ENCODE measurements at regions not wholly inside any gene's neighbourhood (a gene's known extent, or its start where the extent isn't known, plus 50 kb on each side); places are given as distances from the start of the nearest gene placed in this dataset.

- no peak for DNase-seq (ENCODE audit: low read depth in 3 of 3, low spot score in 2 of 3)
Observed at GRCh38 chr1:61627365-61627764, 97.6 kb downstream of the TM2D1 start.

- no peak for DNase-seq (ENCODE audit: low read depth in 3 of 3, low spot score in 2 of 3)
Observed at GRCh38 chr1:61626816-61627215, 98.1 kb downstream of the TM2D1 start.

GRCh38 chr1:61623852-61624251 is 101.1 kb downstream of the TM2D1 start:
- no peak for DNase-seq (ENCODE audit: low read depth in 3 of 3, low spot score in 2 of 3)

- DNase-seq (ENCODE audit: low read depth in 3 of 3, low spot score in 2 of 3): no peak
Observed at GRCh38 chr1:61620536-61620935, 104.4 kb downstream of the TM2D1 start.

GRCh38 chr1:61618755-61619154 is 106.2 kb downstream of the TM2D1 start:
- DNase-seq (ENCODE audit: low read depth in 3 of 3, low spot score in 2 of 3): no peak

- no peak for DNase-seq (ENCODE audit: low read depth in 3 of 3, low spot score in 2 of 3)
Observed at GRCh38 chr1:61618193-61618592, 106.7 kb downstream of the TM2D1 start.

- DNase-seq (ENCODE audit: low read depth in 3 of 3, low spot score in 2 of 3): no peak
Observed at GRCh38 chr1:61616830-61617229, 108.1 kb downstream of the TM2D1 start.

- no peak for DNase-seq (ENCODE audit: low read depth in 3 of 3, low spot score in 2 of 3)
Observed at GRCh38 chr1:61612602-61613001, 112.3 kb downstream of the TM2D1 start.

- no peak for DNase-seq (ENCODE audit: low read depth in 3 of 3, low spot score in 2 of 3)
Observed at GRCh38 chr1:61609040-61609439, 115.9 kb downstream of the TM2D1 start.

GRCh38 chr1:61607448-61607847 is 117.5 kb downstream of the TM2D1 start:
- no peak for DNase-seq (ENCODE audit: low read depth in 3 of 3, low spot score in 2 of 3)

GRCh38 chr1:61606448-61607312 is 118.3 kb downstream of the TM2D1 start:
- DNase-seq (ENCODE audit: low read depth in 3 of 3, low spot score in 2 of 3): no peak

- DNase-seq (ENCODE audit: low read depth in 3 of 3, low spot score in 2 of 3): no peak
Observed at GRCh38 chr1:61605607-61606321, 119.2 kb downstream of the TM2D1 start.

- no peak for DNase-seq (ENCODE audit: low read depth in 3 of 3, low spot score in 2 of 3)
Observed at GRCh38 chr1:61604684-61605083, 120.3 kb downstream of the TM2D1 start.

- DNase-seq (ENCODE audit: low read depth in 3 of 3, low spot score in 2 of 3): no peak
Observed at GRCh38 chr1:61604261-61604660, 120.7 kb downstream of the TM2D1 start.

- DNase-seq (ENCODE audit: low read depth in 3 of 3, low spot score in 2 of 3): no peak
Observed at GRCh38 chr1:61602663-61603062, 122.3 kb downstream of the TM2D1 start.

- DNase-seq (ENCODE audit: low read depth in 3 of 3, low spot score in 2 of 3): no peak
Observed at GRCh38 chr1:61597601-61598000, 127.3 kb downstream of the TM2D1 start.

- no peak for DNase-seq (ENCODE audit: low read depth in 3 of 3, low spot score in 2 of 3)
Observed at GRCh38 chr1:61593331-61593730, 131.6 kb downstream of the TM2D1 start.

- DNase-seq (ENCODE audit: low read depth in 3 of 3, low spot score in 2 of 3): no peak
Observed at GRCh38 chr1:61591351-61591750, 133.6 kb downstream of the TM2D1 start.

GRCh38 chr1:61588736-61589672 is 135.9 kb downstream of the TM2D1 start:
- DNase-seq (ENCODE audit: low read depth in 3 of 3, low spot score in 2 of 3): peak in 1 of 3 donors; percentile 36

- no peak for DNase-seq (ENCODE audit: low read depth in 3 of 3, low spot score in 2 of 3)
Observed at GRCh38 chr1:61585714-61586113, 139.2 kb downstream of the TM2D1 start.

GRCh38 chr1:61583703-61584102 is 141.2 kb downstream of the TM2D1 start:
- DNase-seq (ENCODE audit: low read depth in 3 of 3, low spot score in 2 of 3): no peak
